CD14-positive monocyte (primary cell): ENCODE measurements at regions not wholly inside any gene's neighbourhood (a gene's known extent, or its start where the extent isn't known, plus 50 kb on each side); places are given as distances from the start of the nearest gene placed in this dataset.

Source experiments
- DNase-seq, 3 donors: peaks; one replicate each; pipeline ENCODE4 v3.0.0-alpha.2; 2011 to 2022
- H2AFZ ChIP-seq: 2 replicates; pipeline ENCODE4 v1.6.0; 2012; ENCODE audit warnings: mild to moderate bottlenecking, low read depth, low read length, inconsistent platforms; ENCODE audit not compliant: insufficient read depth, poor library complexity, severe bottlenecking
- H3K27ac ChIP-seq, 2 donors: 1 replicate in 1 of 2; 2 replicates in 1 of 2; pipeline ENCODE4 v1.5.1; 2012 to 2013; ENCODE audit warnings: low read length in 2 of 2, control low read depth in 1 of 2, inconsistent platforms in 1 of 2, low read depth in 1 of 2, mild to moderate bottlenecking in 1 of 2
- H3K27me3 ChIP-seq, 2 donors: one replicate each; pipeline versions ENCODE4 v1.6.0 to v1.6.1; 2011 to 2013; ENCODE audit warnings: low read length in 2 of 2; ENCODE audit not compliant: control insufficient read depth in 2 of 2, insufficient read depth in 2 of 2
- H3K36me3 ChIP-seq, 2 donors: replicated peaks in 1 of 2; 1 replicate in 1 of 2; 2 replicates in 1 of 2; pipeline versions ENCODE4 v1.5.1 to v1.6.1; 2012 to 2013; ENCODE audit warnings: low read length in 2 of 2, control low read depth in 1 of 2, inconsistent platforms in 1 of 2, mild to moderate bottlenecking in 1 of 2; ENCODE audit not compliant: insufficient read depth in 2 of 2, control insufficient read depth in 1 of 2
- H3K4me1 ChIP-seq, 2 donors: 1 replicate in 1 of 2; 2 replicates in 1 of 2; pipeline versions ENCODE4 v1.5.1 to v1.6.1; 2012 to 2013; ENCODE audit warnings: low read length in 2 of 2, control low read depth in 1 of 2, inconsistent platforms in 1 of 2, mild to moderate bottlenecking in 1 of 2, moderate library complexity in 1 of 2; ENCODE audit not compliant: insufficient read depth in 2 of 2, control insufficient read depth in 1 of 2
- H3K4me2 ChIP-seq: replicated peaks from 2 replicates; pipeline ENCODE3; 2012; ENCODE audit warnings: low read length, moderate library complexity, mild to moderate bottlenecking; ENCODE audit not compliant: poor library complexity, severe bottlenecking; ENCODE audit errors: extremely low read depth
- H3K4me3 ChIP-seq, 3 experiments: fragments of 200-600 bp in 1 of 3; sonication (generic) in 1 of 3; replicated peaks in 1 of 3; 1 replicate in 2 of 3; 2 replicates in 1 of 3; pipeline ENCODE4 v1.5.1; 2011 to 2013; ENCODE audit warnings: low read length in 3 of 3, mild to moderate bottlenecking in 3 of 3, control low read depth in 2 of 3, low read depth in 2 of 3, inconsistent platforms in 1 of 3, moderate library complexity in 1 of 3
- H3K79me2 ChIP-seq: 2 replicates; pipeline ENCODE4 v1.6.0; 2012; ENCODE audit warnings: mild to moderate bottlenecking, control low read depth, inconsistent platforms, low read length, moderate library complexity; ENCODE audit not compliant: insufficient read depth
- H3K9ac ChIP-seq: 2 replicates; pipeline ENCODE4 v1.6.0; 2017; ENCODE audit warnings: low read length, mild to moderate bottlenecking; ENCODE audit not compliant: insufficient read depth, poor library complexity, severe bottlenecking
- H3K9me3 ChIP-seq, 2 donors: replicated peaks in 1 of 2; 1 replicate in 1 of 2; 2 replicates in 1 of 2; pipeline versions ENCODE4 v1.5.1 to v1.6.1; 2012 to 2013; ENCODE audit warnings: low read length in 2 of 2, control low read depth in 1 of 2; ENCODE audit not compliant: control insufficient read depth in 1 of 2, insufficient read depth in 1 of 2
- H4K20me1 ChIP-seq: 2 replicates; pipeline ENCODE4 v1.6.0; 2012; ENCODE audit warnings: mild to moderate bottlenecking, low read length, control low read depth, moderate library complexity; ENCODE audit not compliant: insufficient read depth
- H3K27ac Mint-ChIP-seq, 7 donors: one replicate each; pipeline ENCODE4 v1.8.0; 2020; ENCODE audit warnings: mild to moderate bottlenecking in 7 of 7, mixed read lengths in 7 of 7, moderate library complexity in 6 of 7, inconsistent platforms in 2 of 7
- H3K27me3 Mint-ChIP-seq, 3 donors: one replicate each; pipeline ENCODE4 v1.8.0; 2021 to 2022; ENCODE audit warnings: low read depth in 3 of 3, mild to moderate bottlenecking in 3 of 3, mixed read lengths in 3 of 3, moderate library complexity in 3 of 3, inconsistent platforms in 1 of 3
- H3K36me3 Mint-ChIP-seq, 2 donors: one replicate each; pipeline ENCODE4 v1.8.0; 2020; ENCODE audit warnings: mixed read lengths in 2 of 2, inconsistent platforms in 1 of 2, mild to moderate bottlenecking in 1 of 2
- H3K4me1 Mint-ChIP-seq: one replicate; pipeline ENCODE4 v1.8.0; 2020; ENCODE audit warnings: mild to moderate bottlenecking, mixed read lengths
- H3K4me3 Mint-ChIP-seq, 2 donors: one replicate each; pipeline ENCODE4 v1.8.0; 2020; ENCODE audit warnings: mild to moderate bottlenecking in 2 of 2, mixed read lengths in 2 of 2, moderate library complexity in 1 of 2
- H3K9me3 Mint-ChIP-seq, 7 donors: one replicate each; pipeline ENCODE4 v1.8.0; 2020 to 2022; ENCODE audit warnings: mixed read lengths in 7 of 7, mild to moderate bottlenecking in 6 of 7, moderate library complexity in 6 of 7, inconsistent platforms in 2 of 7
- WGBS: methylation state at CpG from one replicate; pipeline ENCODE4 v1.1.5; 2013; ENCODE audit warnings: missing lambda C conversion rate; ENCODE audit not compliant: insufficient coverage; 5-methylcytosine and 5-hydroxymethylcytosine counted together
- intact Hi-C, 2 donors: fragments of 100-400 bp; cut with micrococcal nuclease; formaldehyde crosslinking; loops; one replicate each; pipeline versions ENCODE4 v1.15.0 to v1.15.1; 2023
- TF ChIP-seq, protein P1 (sequence below): fragments of 200-600 bp; IDR thresholded peaks from one replicate; pipeline ENCODE4 v1.8.0; 2022; ENCODE audit warnings: antibody characterized with exemption, mild to moderate bottlenecking

DNA sequence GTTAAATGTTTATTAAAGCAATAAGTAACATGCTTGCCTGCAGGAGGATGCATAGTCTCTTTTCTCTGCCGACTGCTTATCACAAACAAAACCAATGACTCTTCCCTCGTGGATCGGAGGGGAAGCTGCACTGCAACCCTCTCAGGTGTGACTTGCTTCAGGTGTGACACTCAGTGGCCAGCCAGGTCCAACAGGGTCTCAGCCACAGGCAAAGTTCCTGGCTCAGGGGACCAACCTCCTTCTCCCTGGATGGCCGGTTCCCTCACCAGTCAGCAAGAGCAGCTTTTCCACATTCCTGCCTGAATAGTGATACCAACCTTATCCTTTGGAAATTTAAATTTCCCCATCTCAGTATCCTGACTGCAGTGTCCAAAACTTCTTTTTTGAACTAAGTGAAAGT, 383.5 kb downstream of the CMPK2 start:
- H3K4me3 ChIP-seq: no peak overlapping the region
- H3K36me3 Mint-ChIP-seq: no peaks in the 10 kb centered on the region
- H3K79me2 ChIP-seq: no peaks in the 10 kb centered on the region
- H3K4me3 Mint-ChIP-seq: no peak overlapping the region
- 83% methylated on average over 4 of the region's 4 CpGs for WGBS
- H3K27ac Mint-ChIP-seq: no peak overlapping the region
- DNase-seq: no peak
- no peaks in the 10 kb centered on the region for H3K27me3 Mint-ChIP-seq
- H3K9ac ChIP-seq: no peak overlapping the region
- H3K36me3 ChIP-seq: no peaks in the 10 kb centered on the region
- H3K9me3 Mint-ChIP-seq: peaks cover 2 to 17% (median 8%) of the 10 kb centered on the region in 7 donors
- H3K9me3 ChIP-seq: peaks cover 0 to 6% of the 10 kb centered on the region in 2 donors
- intact Hi-C loops: no loop called here
- no peaks in the 10 kb centered on the region for H3K4me1 Mint-ChIP-seq
- H3K27me3 ChIP-seq: no peaks in the 10 kb centered on the region
- TF ChIP-seq, protein P1, sequence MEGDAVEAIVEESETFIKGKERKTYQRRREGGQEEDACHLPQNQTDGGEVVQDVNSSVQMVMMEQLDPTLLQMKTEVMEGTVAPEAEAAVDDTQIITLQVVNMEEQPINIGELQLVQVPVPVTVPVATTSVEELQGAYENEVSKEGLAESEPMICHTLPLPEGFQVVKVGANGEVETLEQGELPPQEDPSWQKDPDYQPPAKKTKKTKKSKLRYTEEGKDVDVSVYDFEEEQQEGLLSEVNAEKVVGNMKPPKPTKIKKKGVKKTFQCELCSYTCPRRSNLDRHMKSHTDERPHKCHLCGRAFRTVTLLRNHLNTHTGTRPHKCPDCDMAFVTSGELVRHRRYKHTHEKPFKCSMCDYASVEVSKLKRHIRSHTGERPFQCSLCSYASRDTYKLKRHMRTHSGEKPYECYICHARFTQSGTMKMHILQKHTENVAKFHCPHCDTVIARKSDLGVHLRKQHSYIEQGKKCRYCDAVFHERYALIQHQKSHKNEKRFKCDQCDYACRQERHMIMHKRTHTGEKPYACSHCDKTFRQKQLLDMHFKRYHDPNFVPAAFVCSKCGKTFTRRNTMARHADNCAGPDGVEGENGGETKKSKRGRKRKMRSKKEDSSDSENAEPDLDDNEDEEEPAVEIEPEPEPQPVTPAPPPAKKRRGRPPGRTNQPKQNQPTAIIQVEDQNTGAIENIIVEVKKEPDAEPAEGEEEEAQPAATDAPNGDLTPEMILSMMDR: no peak
- H2AFZ ChIP-seq: no peak overlapping the region
- H3K27ac ChIP-seq: no peak overlapping the region
- H3K4me2 ChIP-seq: no peak overlapping the region
- no peaks in the 10 kb centered on the region for H4K20me1 ChIP-seq
- H3K4me1 ChIP-seq: no peaks in the 10 kb centered on the region

DNA sequence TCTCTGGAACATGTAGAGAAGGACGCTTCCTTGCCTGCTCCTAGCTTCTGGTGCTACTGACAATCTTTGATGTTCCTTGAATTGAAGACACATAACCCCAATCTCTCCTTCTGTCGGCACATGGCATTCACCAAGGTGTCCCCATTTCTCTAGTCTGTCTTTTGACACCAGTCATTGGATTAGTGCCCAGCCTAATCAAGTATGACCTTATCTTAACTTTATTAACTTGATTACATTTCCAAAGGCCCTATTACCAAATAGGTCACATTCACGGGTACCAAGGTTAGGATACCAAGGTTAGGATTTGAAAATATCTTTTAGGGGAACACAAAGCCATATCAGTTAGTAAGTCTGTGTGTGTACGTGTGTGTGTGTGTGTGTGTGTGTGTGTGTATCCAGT, 377.9 kb downstream of the CMPK2 start:
- H3K4me1 Mint-ChIP-seq: no peaks in the 10 kb centered on the region
- no peaks in the 10 kb centered on the region for H3K4me1 ChIP-seq
- intact Hi-C loops: no loop called here
- peaks cover 0 to 1% (median 0%) of the 10 kb centered on the region in 3 donors for H3K27me3 Mint-ChIP-seq
- H3K27me3 ChIP-seq: no peaks in the 10 kb centered on the region
- no peak overlapping the region for H2AFZ ChIP-seq
- no peak for DNase-seq
- WGBS: 86% methylated on average over 2 of the region's 4 CpGs
- TF ChIP-seq, protein P1: no peak
- H3K36me3 Mint-ChIP-seq: no peaks in the 10 kb centered on the region
- no peak overlapping the region for H3K27ac Mint-ChIP-seq
- H3K4me3 ChIP-seq: no peak overlapping the region
- H3K4me3 Mint-ChIP-seq: no peak overlapping the region
- H3K9me3 ChIP-seq: peaks cover 0 to 1% of the 10 kb centered on the region in 2 donors
- H3K27ac ChIP-seq: no peak overlapping the region
- H3K9ac ChIP-seq: no peak overlapping the region
- no peaks in the 10 kb centered on the region for H3K79me2 ChIP-seq
- H3K9me3 Mint-ChIP-seq: peaks cover 0 to 11% (median 3%) of the 10 kb centered on the region in 7 donors
- H3K4me2 ChIP-seq: no peak overlapping the region
- H4K20me1 ChIP-seq: no peaks in the 10 kb centered on the region
- no peaks in the 10 kb centered on the region for H3K36me3 ChIP-seq
